MM.1S (cell line): ENCODE measurements at regions not wholly inside any gene's neighbourhood (a gene's known extent, or its start where the extent isn't known, plus 50 kb on each side); places are given as distances from the start of the nearest gene placed in this dataset.

ENCODE experiments used
- EZH2 ChIP-seq: fragments of 300-600 bp; sonication (generic); optimal IDR thresholded peaks from 2 replicates; pipeline ENCODE3; 2017; ENCODE audit warnings: low read depth, mild to moderate bottlenecking, antibody characterized with exemption, low read length, mixed read lengths
- TF ChIP-seq, protein P1 (sequence below): fragments of 300-600 bp; sonication (generic); IDR thresholded peaks from 2 replicates; pipeline ENCODE4 v1.5.1; 2016; ENCODE audit warnings: antibody characterized with exemption, low read length, mixed read lengths

- TF ChIP-seq, protein P1, sequence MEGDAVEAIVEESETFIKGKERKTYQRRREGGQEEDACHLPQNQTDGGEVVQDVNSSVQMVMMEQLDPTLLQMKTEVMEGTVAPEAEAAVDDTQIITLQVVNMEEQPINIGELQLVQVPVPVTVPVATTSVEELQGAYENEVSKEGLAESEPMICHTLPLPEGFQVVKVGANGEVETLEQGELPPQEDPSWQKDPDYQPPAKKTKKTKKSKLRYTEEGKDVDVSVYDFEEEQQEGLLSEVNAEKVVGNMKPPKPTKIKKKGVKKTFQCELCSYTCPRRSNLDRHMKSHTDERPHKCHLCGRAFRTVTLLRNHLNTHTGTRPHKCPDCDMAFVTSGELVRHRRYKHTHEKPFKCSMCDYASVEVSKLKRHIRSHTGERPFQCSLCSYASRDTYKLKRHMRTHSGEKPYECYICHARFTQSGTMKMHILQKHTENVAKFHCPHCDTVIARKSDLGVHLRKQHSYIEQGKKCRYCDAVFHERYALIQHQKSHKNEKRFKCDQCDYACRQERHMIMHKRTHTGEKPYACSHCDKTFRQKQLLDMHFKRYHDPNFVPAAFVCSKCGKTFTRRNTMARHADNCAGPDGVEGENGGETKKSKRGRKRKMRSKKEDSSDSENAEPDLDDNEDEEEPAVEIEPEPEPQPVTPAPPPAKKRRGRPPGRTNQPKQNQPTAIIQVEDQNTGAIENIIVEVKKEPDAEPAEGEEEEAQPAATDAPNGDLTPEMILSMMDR, result peak; percentile 10; the same call in 1 of the 2 replicates
- no peak for TF ChIP-seq EZH2
These were observed 150.7 kb downstream of the KCTD15 start for GRCh38 chr19:33947265-33947964.
